NCI-H510A (cell line): ENCODE measurements at regions not wholly inside any gene's neighbourhood (a gene's known extent, or its start where the extent isn't known, plus 50 kb on each side); places are given as distances from the start of the nearest gene placed in this dataset.

Source experiments
- DNase-seq: peaks from one replicate; lab custom pipeline; 2025; lab: John Stamatoyannopoulos, UW

DNA sequence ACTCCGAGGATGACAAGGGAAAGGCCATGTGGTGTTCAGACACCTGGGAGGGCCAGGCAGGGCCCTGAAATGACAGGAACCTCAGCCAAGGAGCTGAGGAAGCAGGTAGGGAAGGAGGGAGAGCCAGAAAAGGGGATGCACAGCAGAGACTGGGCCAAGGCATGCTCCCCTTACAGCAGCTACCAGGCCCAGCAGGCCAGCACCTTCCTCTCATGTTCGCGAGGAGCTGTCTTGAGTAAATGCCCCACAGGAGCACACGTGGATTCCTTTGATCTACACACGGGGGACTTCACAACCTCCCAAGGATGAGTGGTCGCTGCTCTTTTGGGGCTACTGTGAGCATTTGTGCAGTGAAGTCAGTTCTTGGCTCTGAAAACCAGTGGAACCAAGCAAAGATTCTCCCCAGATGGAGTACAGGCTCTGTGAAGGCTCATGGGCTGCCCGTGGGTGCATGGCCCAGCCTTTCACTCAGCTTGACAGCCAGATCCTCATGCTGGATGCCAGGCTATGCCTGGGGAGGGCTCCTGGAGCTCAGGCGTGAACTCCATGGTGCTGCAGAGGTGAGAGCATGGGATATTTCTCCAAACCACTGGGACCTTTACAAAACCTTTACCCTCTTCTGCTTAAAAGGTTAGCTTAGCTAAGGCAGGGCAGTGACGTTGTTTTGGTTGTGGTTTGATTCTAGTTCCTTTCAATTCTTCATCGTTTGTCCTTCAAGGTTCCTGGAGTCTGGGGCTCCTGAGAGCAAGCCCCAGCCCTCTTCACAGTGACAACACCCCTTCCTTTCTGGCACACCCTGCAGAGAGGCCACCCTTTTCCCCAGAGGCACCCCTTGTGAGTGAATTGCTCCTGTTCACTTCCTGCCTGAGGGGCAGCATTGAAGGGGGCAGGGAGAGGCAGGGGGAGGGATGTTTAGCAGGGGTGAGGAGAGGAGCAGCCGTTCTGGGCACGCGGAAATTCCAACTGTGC is 74.2 kb upstream of the ZPBP start:
- no peak for DNase-seq

DNA sequence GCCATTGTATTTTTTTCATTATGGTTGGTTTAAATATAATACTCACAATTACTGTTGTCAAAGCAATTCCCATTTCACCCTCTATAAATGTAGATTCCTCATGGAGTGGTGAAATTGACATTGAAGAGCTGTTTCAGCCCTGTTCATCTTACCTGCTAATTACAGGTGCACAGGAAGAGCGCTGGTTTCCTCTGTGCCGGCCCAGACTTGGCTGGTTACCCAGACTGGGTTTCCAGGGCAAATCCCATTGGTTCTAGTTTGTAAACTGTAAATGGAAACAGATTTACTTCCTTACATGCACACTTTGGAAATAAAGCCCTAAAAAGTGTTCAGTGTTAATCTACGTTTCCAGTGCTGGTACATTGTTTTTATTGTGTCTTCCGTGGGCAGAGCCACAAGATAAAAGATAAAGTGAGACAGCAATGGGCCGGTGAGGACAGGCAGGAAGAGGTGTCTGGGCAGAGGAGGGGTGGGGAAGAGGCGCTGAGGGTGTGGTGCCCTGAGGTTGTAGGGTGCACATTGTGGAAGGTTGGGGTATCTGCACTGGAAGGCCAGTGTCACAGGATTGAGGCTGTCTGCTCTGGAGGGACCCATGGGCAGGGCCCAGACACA is 71.6 kb upstream of the ZPBP start:
- no peak for DNase-seq

DNA sequence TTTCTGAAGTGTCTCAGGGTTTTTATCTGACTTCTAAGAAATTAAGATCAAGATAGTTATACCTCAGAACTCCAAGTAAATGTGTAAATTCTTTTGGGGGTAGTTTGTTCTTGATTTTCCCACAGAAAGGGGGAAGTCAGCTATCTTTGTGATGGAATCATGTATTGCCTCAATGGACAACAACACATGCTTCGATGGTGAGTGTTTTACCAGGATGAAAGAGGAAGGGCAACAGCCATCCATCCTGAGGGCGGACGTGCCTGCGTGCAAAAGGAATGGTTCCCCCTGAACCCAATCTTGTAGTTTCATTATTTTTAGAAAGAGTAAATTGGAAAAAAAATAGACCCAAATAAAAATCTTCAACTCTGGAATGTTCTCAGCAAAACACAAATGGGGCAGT is 67.2 kb upstream of the ZPBP start:
- no peak for DNase-seq

DNA sequence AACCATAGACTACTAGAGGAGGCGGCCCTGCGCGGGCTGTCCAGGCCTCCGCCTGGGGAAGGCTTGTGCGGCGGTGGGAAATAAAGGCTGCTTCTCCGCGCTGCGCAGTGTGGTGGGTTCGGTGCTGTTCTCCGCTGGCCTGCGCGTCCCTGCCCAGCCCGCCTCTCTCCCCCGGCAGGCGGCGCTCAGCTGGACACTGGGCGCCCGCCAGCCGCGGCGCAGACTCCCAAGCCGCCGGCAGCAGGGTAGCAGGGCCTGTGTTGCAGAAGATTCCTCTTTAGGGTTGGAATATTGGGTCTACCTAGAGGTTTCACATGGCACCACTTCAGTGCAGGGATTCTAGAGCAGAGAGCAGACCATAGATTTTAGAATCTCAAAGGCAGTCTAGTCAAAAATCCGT is 66.1 kb upstream of the ZPBP start:
- DNase-seq, result no peak

DNA sequence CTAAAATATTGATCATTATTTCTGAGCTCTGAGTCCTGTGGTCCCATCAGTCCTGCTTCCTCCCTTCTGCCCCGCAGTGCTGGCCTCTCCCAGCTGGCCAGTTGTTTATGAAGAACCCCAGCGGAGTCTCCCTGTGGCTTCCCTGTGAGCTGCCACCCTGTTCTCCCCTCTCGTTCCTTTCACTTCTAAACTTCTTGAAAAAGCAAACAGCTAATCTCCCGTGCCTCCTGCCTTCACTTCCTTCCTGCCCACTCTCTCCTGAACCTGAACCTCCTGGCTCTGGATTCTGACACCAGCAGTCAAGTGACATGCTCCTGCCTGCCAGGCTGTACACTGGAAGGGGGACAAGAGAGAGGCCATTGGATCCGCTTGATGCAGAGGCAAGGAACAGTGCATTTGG is 63.7 kb upstream of the ZPBP start:
- DNase-seq, result no peak

DNA sequence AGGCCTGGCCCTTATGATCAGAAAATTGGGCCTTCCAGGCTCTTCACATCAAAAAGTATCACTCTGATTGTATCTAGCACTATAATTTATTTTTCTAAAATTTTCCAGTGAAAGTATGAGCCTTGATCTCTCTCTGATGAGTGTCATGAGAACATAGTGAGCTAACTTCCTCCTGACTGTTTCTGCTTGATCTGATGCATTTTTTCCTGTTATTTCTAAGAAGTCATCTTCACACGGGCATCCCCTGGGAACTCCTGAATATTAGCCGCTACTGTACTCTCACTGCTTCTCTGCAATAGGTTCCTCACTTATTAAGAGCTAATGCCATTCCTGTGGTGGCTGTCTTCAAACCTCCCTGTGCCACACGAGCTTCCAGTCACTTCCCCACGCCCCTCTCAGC is 63.1 kb upstream of the ZPBP start:
- DNase-seq, result no peak

DNA sequence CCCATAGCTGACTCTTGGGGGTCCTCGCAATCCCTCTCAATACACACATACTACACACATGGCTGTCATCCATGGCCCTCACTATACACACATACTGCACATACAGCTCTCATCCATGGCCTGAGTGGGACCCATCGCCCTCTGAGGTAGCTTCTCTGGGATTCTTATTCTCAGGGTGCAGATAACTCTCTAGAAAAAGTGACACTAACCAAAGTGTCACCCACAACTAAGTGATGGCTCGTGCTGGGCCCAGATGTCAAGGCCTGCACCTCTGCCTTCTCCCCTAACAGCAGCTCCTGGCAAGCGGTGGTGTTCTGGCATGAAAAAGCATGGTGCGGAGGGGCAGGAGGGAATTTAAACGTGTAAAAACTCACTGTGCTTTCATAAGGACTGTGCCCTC is 62.7 kb upstream of the ZPBP start:
- DNase-seq, result no peak

DNA sequence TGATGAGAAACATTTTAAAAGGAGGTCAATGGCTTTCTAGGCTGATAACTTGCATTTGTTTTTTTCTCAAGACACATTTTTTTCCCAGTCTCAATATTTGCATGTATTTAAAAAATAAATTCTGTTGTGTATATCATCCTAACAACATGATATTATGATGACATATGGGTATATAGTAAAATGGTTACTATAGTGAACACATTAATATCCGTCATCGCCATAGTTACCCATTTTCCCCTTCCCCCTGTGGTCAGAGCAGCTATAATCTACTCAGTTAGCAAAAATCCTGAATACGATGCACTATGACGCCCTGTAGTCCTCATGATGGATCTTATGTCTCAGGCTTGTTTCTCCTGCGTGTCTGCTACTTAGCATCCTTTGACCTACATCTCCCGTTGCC is 60.9 kb upstream of the ZPBP start:
- DNase-seq, result no peak

DNA sequence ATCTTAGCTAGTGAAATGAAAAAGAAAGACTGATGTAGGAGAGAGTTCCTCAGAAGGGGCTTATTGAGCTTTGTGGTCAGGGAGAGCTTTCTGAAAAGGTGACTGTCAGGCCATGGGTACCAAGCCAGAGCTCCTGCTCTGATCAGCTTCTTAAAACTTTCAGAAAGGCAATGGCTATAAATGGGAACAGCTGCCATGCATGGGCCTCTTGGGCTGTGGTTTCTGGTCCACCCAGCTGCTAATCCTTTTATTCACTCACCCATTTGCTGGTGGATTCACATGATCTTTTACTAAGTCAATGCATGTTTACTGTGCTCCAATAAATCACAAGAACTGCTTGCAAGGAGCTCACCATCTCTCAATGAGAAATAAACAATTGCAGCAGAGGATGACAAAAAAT is 60.1 kb upstream of the ZPBP start:
- DNase-seq, result no peak

DNA sequence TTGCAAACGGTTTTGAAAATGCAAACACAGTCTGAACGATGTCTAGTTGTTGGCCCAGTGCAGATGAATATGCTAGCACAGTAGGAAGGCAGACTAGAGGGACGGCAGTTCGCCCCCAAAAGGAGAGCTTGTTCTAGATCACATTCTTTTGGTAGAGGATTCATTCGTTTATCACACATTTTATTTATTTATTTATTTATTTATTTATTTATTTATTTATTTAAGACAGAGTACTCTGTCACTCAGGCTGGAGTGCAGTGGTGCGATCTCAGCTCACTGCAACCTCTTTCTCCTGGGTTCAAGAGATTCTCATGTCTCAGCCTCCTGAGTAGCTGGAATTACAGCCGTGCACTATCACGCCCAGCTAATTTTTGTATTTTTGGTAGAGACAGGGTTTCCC is 59.4 kb upstream of the ZPBP start:
- DNase-seq, result no peak

DNA sequence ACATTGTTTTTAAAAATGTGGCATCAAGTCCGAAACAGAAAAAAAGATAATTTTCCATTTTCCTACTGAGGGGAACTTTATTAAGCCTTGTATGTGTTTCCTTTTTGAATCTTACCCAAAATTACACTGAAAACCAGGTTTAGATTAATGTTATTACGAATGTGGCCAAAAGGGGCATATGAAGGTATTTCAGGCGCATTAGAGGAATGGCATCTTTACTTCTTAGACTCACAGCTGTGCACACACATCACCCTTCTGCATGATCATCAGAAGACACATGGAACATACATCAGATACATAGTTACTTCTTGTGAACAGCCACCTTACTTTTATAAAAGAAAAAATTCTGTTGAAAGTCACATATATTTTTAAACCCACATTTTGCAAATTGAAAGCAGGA is 58.6 kb upstream of the ZPBP start:
- no peak for DNase-seq

DNA sequence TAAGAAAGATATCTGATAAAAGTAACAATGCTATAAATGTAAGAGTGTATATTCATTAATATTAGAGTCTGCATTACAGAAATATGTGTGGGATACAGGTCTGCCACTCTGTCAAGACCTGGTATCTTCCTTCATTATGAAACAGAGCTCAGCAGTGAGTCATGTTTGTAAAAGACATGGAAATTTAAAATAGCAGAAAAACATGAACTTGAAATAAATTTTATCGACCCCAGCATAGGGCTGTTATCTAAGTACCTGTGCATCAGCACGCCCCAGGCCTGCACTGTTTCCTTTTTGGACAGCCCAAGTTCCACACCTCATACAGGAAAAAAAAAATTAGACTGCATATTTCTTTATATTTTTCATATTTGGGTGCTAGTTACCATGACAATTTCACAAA is 58.0 kb upstream of the ZPBP start:
- no peak for DNase-seq

DNA sequence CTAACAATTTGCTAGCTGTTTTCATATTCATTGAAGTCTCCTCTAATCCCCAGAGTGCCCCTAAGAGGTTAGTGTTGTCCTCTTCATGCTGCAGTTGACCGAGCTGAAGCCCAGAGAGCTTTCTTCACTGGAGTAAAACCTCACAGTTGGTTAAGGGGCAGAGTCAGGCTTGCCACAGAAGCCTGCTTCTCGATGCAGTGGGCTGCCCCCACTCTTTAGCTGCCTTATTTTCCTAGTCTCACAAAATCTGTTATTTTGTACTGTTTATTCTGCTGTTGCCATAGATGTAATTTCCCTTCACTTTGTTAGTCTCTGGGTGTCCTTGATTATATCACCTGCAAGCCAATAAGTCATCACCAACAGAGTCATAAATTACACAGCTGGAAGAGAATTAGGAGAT is 56.3 kb upstream of the ZPBP start:
- no peak for DNase-seq

DNA sequence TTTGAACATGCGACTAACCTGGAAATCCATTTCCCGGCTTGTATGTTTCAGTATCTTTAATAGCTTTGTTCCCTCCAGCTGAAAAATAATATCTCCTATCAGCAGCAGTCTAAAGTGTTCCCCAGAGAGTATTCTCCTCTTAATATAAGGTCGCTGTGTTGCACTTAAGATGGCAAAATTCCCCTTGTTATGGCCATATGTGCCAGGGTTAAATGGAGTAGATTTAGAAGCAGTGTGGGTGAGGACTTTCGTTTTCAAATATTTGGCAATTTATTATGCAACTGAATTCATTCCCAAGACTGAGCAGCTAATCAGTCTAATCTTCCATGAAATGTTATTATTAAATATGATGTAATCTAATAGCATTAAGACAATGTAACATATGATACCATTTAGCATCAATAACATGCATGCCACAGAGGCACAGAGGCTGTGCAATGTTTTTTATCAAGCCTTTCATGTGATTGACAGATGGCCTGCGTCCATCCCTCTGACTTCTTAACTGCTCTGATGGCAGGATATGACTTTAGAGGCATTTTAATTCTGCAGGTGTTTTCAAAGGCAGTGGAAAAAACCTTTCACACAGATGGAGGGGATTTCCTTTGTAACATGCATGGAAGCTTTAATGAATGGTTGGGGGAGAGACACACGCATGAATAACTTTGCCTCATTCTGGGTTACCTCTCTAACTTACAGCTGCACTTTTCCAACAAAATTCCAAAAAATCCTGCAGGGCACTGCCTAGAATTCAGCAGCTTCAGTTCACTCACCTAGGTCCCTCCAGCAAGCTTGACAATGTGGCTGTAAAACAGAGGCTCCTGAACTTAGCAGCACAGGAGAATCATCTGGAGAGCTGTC is 55.1 kb upstream of the ZPBP start:
- DNase-seq, result no peak

DNA sequence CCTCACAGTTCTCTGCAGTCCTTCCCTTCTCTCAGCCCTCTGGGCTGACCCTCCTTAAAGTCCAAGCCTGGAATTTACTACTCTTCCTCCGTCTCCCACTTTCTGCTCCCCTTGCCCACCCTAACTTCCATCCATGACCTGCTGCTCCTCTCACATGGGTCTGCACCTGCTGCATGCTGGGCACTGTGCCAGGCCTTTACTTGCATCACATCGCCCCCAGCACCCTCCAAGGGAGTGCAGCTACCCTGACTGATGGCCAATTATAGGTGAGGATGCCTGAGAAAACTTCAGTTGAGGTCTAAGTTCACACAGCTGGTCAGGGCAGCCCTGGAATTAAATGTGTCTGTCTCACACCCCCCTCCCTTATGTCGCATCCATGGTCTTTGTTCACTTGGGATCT is 53.6 kb upstream of the ZPBP start:
- DNase-seq, result peak; percentile 78

DNA sequence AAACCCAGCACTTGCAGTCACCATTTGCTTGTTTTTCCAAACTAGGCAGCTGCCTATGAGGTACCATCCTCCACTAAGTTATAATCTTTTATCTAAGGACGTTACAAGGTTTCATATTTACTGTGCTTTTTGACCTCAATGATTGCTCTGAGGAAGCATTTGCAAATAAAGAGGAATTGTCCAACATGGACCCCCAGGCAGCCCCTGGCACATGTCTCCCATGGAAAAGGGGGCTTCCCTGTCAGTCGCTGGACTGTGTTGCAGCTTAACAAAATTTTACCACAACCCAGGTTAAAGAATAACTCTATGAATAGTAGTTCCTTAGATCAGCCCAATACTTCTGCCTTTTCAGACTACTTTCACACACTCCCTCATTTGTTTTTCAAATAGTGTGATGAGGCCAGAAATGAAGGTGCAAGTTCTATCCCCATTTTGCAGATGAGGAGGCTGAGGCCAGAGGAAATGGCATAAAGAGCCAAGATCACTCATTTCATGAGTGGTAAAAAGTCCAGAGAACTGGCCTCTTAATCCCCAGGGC is 52.8 kb upstream of the ZPBP start:
- no peak for DNase-seq

DNA sequence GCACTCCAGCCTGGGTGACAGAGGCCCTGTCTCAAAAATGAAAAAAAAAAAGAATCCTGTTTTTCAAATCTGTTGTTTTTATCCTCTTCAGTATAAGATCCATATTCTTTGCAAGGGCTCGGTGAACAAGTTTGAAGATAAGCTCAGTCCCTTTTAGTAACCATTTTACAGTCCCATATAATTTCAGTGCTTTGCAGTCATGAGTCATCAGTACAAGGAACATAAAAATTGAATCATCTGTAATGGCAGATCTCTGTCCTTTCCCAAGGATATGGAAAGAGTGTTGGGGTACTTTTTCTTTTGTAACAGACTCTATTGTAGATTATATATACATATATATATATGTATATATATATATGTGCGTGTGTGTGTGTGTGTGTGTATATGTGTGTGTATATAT is 52.2 kb upstream of the ZPBP start:
- DNase-seq, result no peak
